ENCODE measurements at regions not wholly inside any gene's neighbourhood (a gene's known extent, or its start where the extent isn't known, plus 50 kb on each side); places are given as distances from the start of the nearest gene placed in this dataset.

GRCh38 chr4:157728215-157728614 lies 444.6 kb downstream of the GASK1B start:
- Histone ChIP-seq H3K4me1 (ENCODE audit: low read length) (no peaks in the 10 kb centered on the region), H3K27me3 (ENCODE audit: low read depth, low read length) (no peaks in the 10 kb centered on the region), H2AFZ (ENCODE audit: low read depth, low read length) (no peak overlapping the region), H3K9ac (ENCODE audit: low read length) (no peak overlapping the region), H3K4me2 (ENCODE audit: low read length) (no peak overlapping the region), H3K9me3 (ENCODE audit: insufficient read depth, low read length) (no peaks in the 10 kb centered on the region; the same call in 1 of the 2 replicates), H3K36me3 (replicated peaks; ENCODE audit: low read depth, low read length) (no peaks in the 10 kb centered on the region), H3K4me3 (ENCODE audit: low read length) (no peak overlapping the region), H3K27ac (ENCODE audit: low read length) (no peak overlapping the region), H4K20me1 (ENCODE audit: insufficient read depth, low read length) (no peaks in the 10 kb centered on the region), H3K79me2 (ENCODE audit: low read length) (no peaks in the 10 kb centered on the region)
- TF ChIP-seq CTCF (IDR thresholded peaks at IDR 0.05; ENCODE audit: low read depth, low read length) (no peak), EZH2phosphoT487 (IDR thresholded peaks at IDR 0.05; ENCODE audit: low read depth) (no peak)

- no peak overlapping the region for H3K27ac ChIP-seq (ENCODE audit: low read length)
- no peaks in the 10 kb centered on the region; the same call in 1 of the 2 replicates for H3K9me3 ChIP-seq (ENCODE audit: insufficient read depth, low read length)
- no peak overlapping the region for H3K4me3 ChIP-seq (ENCODE audit: low read length)
- H2AFZ ChIP-seq (ENCODE audit: low read depth, low read length), result no peak overlapping the region
- no peaks in the 10 kb centered on the region for H3K36me3 ChIP-seq (replicated peaks; ENCODE audit: low read depth, low read length)
- no peaks in the 10 kb centered on the region for H3K4me1 ChIP-seq (ENCODE audit: low read length)
- H3K9ac ChIP-seq (ENCODE audit: low read length), result no peak overlapping the region
- no peaks in the 10 kb centered on the region for H3K27me3 ChIP-seq (ENCODE audit: low read depth, low read length)
- H3K79me2 ChIP-seq (ENCODE audit: low read length), result no peaks in the 10 kb centered on the region
- TF ChIP-seq CTCF (IDR thresholded peaks at IDR 0.05; ENCODE audit: low read depth, low read length), result no peak
- no peak for TF ChIP-seq EZH2phosphoT487 (IDR thresholded peaks at IDR 0.05; ENCODE audit: low read depth)
- H4K20me1 ChIP-seq (ENCODE audit: insufficient read depth, low read length), result no peaks in the 10 kb centered on the region
- H3K4me2 ChIP-seq (ENCODE audit: low read length), result no peak overlapping the region
Observed at GRCh38 chr4:157727163-157727562, 445.7 kb downstream of the GASK1B start.

GRCh38 chr4:157722146-157722545 lies 450.7 kb downstream of the GASK1B start:
- Histone ChIP-seq H3K36me3 (replicated peaks; ENCODE audit: low read depth, low read length) (no peaks in the 10 kb centered on the region), H2AFZ (ENCODE audit: low read depth, low read length) (no peak overlapping the region), H3K4me2 (ENCODE audit: low read length) (no peak overlapping the region), H3K4me3 (ENCODE audit: low read length) (no peak overlapping the region), H3K27me3 (ENCODE audit: low read depth, low read length) (no peaks in the 10 kb centered on the region), H3K9ac (ENCODE audit: low read length) (no peak overlapping the region), H4K20me1 (ENCODE audit: insufficient read depth, low read length) (no peaks in the 10 kb centered on the region), H3K27ac (ENCODE audit: low read length) (no peak overlapping the region), H3K4me1 (ENCODE audit: low read length) (no peaks in the 10 kb centered on the region), H3K79me2 (ENCODE audit: low read length) (no peaks in the 10 kb centered on the region), H3K9me3 (ENCODE audit: insufficient read depth, low read length) (no peaks in the 10 kb centered on the region; the same call in 1 of the 2 replicates)
- no peak for TF ChIP-seq EZH2phosphoT487 (IDR thresholded peaks at IDR 0.05; ENCODE audit: low read depth)
- TF ChIP-seq CTCF (IDR thresholded peaks at IDR 0.05; ENCODE audit: low read depth, low read length), result no peak

- TF ChIP-seq EZH2phosphoT487 (IDR thresholded peaks at IDR 0.05; ENCODE audit: low read depth) (no peak), CTCF (IDR thresholded peaks at IDR 0.05; ENCODE audit: low read depth, low read length) (no peak)
- H4K20me1 ChIP-seq (ENCODE audit: insufficient read depth, low read length), result no peaks in the 10 kb centered on the region
- H3K36me3 ChIP-seq (replicated peaks; ENCODE audit: low read depth, low read length), result no peaks in the 10 kb centered on the region
- no peak overlapping the region for H2AFZ ChIP-seq (ENCODE audit: low read depth, low read length)
- H3K79me2 ChIP-seq (ENCODE audit: low read length), result no peaks in the 10 kb centered on the region
- no peak overlapping the region for H3K27ac ChIP-seq (ENCODE audit: low read length)
- H3K9me3 ChIP-seq (ENCODE audit: insufficient read depth, low read length), result no peaks in the 10 kb centered on the region
- H3K27me3 ChIP-seq (ENCODE audit: low read depth, low read length), result no peaks in the 10 kb centered on the region
- no peak overlapping the region for H3K9ac ChIP-seq (ENCODE audit: low read length)
- 0 out of 2 replicates have a peak, but pooled peaks cover 2% of the 10 kb centered on the region for H3K4me1 ChIP-seq (ENCODE audit: low read length)
- no peak overlapping the region for H3K4me3 ChIP-seq (ENCODE audit: low read length)
- H3K4me2 ChIP-seq (ENCODE audit: low read length), result no peak overlapping the region
Observed at GRCh38 chr4:157713342-157713741, 459.5 kb downstream of the GASK1B start.
